HG02970 (cell line): ENCODE measurements at regions not wholly inside any gene's neighbourhood (a gene's known extent, or its start where the extent isn't known, plus 50 kb on each side); places are given as distances from the start of the nearest gene placed in this dataset.

Source experiments
- ATAC-seq: cut with Tn5 transposase; IDR thresholded peaks from one replicate; pipeline ENCODE4 v1.9.1; 2021; ENCODE audit warnings: mild to moderate bottlenecking, moderate library complexity, moderate number of reproducible peaks; ENCODE audit not compliant: unreplicated experiment, low FRiP score

GRCh38 chr12:28601570-28602058, 411.4 kb downstream of the CCDC91 start:
- ATAC-seq = no peak

GRCh38 chr12:28602786-28603185, 412.5 kb downstream of the CCDC91 start:
- ATAC-seq = no peak

GRCh38 chr12:28603239-28603638, 413.0 kb downstream of the CCDC91 start:
- no peak for ATAC-seq

- no peak for ATAC-seq
These were observed 413.5 kb downstream of the CCDC91 start for GRCh38 chr12:28603801-28604200.

GRCh38 chr12:28604240-28604639, 414.0 kb downstream of the CCDC91 start:
- no peak for ATAC-seq

GRCh38 chr12:28606967-28607557, 416.8 kb downstream of the CCDC91 start:
- no peak for ATAC-seq

GRCh38 chr12:28610401-28611114, 420.3 kb downstream of the CCDC91 start:
- no peak for ATAC-seq

GRCh38 chr12:28611115-28611435, 420.8 kb downstream of the CCDC91 start:
- no peak for ATAC-seq

GRCh38 chr12:28611449-28611848, 421.2 kb downstream of the CCDC91 start:
- no peak for ATAC-seq

- ATAC-seq = no peak
These were observed 427.9 kb downstream of the CCDC91 start for GRCh38 chr12:28618171-28618570.

- no peak for ATAC-seq
These were observed 428.5 kb downstream of the CCDC91 start for GRCh38 chr12:28618772-28619171.

- ATAC-seq = no peak
These were observed 430.0 kb downstream of the CCDC91 start for GRCh38 chr12:28620281-28620680.

GRCh38 chr12:28622406-28622805, 432.1 kb downstream of the CCDC91 start:
- no peak for ATAC-seq

- ATAC-seq = no peak
These were observed 436.2 kb downstream of the CCDC91 start for GRCh38 chr12:28626504-28626903.

- ATAC-seq = no peak
These were observed 439.4 kb downstream of the CCDC91 start for GRCh38 chr12:28629691-28630090.

GRCh38 chr12:28631831-28632230, 441.6 kb downstream of the CCDC91 start:
- ATAC-seq = no peak

- ATAC-seq = no peak
These were observed 450.3 kb downstream of the CCDC91 start for GRCh38 chr12:28640519-28640918.

GRCh38 chr12:28645436-28645835, 455.2 kb downstream of the CCDC91 start:
- ATAC-seq = no peak

- no peak for ATAC-seq
These were observed 455.6 kb downstream of the CCDC91 start for GRCh38 chr12:28645891-28646290.

GRCh38 chr12:28650906-28651305, 460.6 kb downstream of the CCDC91 start:
- ATAC-seq = no peak

GRCh38 chr12:28652239-28652638, 462.0 kb downstream of the CCDC91 start:
- no peak for ATAC-seq

- no peak for ATAC-seq
These were observed 467.1 kb upstream of the FAR2 start for GRCh38 chr12:28681980-28682379.
